MCF 10A (cell line): ENCODE measurements at regions not wholly inside any gene's neighbourhood (a gene's known extent, or its start where the extent isn't known, plus 50 kb on each side); places are given as distances from the start of the nearest gene placed in this dataset.

ENCODE experiments used
- BruUV-seq: library from RNA; stranded (reverse); fragments of 400-500 nt; replicated peaks from 2 replicates; lab custom pipeline; 2021; lab: Mats Ljungman, UMichigan
- CTCF ChIA-PET: fragments of 300-600 bp; sonication (Branson Sonifier 250); formaldehyde crosslinking; extraction: SDS; loops from one replicate; lab custom pipeline; 2021; ENCODE audit warnings: antibody characterized with exemption, inconsistent platforms; lab: Yijun Ruan, JAX
- POLR2A ChIA-PET: fragments of 300-600, 350-650 bp; sonication (Branson Sonifier 250); formaldehyde crosslinking; extraction: SDS; loops from one replicate; lab custom pipeline; 2020; ENCODE audit warnings: antibody characterized with exemption, inconsistent platforms; lab: Yijun Ruan, JAX
- DNase-seq: peaks from one replicate; pipeline ENCODE4 v3.0.0-alpha.2; 2018; ENCODE audit not compliant: unreplicated experiment
- H3K27ac Mint-ChIP-seq: one replicate; pipeline ENCODE4 v1.8.0; 2022; ENCODE audit warnings: mild to moderate bottlenecking, low read depth, mixed read lengths; ENCODE audit not compliant: unreplicated experiment
- H3K27me3 Mint-ChIP-seq: one replicate; pipeline ENCODE4 v1.8.0; 2022; ENCODE audit warnings: mixed read lengths; ENCODE audit not compliant: insufficient read depth, unreplicated experiment
- H3K36me3 Mint-ChIP-seq: one replicate; pipeline ENCODE4 v1.8.0; 2022; ENCODE audit warnings: mild to moderate bottlenecking, moderate library complexity, mixed read lengths; ENCODE audit not compliant: insufficient read depth, unreplicated experiment
- H3K4me1 Mint-ChIP-seq: one replicate; pipeline ENCODE4 v1.8.0; 2022; ENCODE audit warnings: mixed read lengths; ENCODE audit not compliant: insufficient read depth, unreplicated experiment
- H3K4me3 Mint-ChIP-seq: one replicate; pipeline ENCODE4 v1.8.0; 2022; ENCODE audit warnings: mild to moderate bottlenecking, moderate library complexity, mixed read lengths; ENCODE audit not compliant: unreplicated experiment
- H3K9me3 Mint-ChIP-seq: one replicate; pipeline ENCODE4 v1.8.0; 2022; ENCODE audit warnings: mixed read lengths; ENCODE audit not compliant: unreplicated experiment
- intact Hi-C: fragments of 100-400 bp; cut with micrococcal nuclease; formaldehyde crosslinking; loops from 2 replicates; pipeline ENCODE4 v1.14.1; 2022
- TF ChIP-seq, protein P1 (sequence below): fragments of 200-600 bp; IDR thresholded peaks from one replicate; pipeline ENCODE4 v1.8.0; 2022; ENCODE audit warnings: antibody characterized with exemption, mild to moderate bottlenecking; ENCODE audit not compliant: unreplicated experiment

DNA sequence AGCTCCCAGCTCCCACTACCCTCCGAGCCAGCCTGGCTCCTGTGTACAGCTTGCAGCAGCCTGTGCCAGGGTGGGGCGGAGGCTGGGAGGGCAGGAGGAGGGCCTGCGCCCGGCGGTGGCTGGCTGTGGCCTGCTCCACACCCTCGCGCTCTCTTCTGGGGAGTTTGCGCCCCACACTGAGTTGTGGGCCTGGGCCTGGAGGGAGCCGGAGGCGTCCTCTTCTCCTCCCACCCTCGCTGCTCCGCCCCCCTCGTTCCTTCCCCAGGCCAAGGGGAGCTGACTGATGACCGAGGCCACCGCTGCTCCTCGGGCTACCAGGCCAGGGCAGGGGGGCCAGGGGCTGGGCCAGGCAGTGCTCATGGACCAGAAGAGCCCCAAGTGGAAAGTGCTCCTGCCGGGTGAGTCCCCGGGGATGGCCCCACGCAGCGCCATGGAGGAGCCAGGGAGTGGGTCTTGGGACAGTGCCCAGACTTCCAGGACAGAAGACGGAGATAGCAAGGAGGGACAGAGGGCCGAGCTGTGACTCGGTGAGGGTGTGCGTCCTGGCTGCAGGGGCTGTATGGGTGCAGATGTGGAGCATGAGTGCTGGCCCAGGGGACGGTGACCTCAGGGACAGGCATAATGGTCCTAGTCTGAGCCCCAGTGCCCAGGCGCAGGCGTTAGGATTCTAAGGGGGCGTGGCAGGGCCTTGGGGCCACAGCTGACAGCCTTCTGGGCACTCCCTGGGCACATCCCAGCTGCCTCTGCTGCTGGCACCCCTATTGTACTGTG lies 242.1 kb upstream of the GSE1 start:
- intact Hi-C loops: loop anchor here (1.0 to 2.0 kb wide), 4 partner anchors 25 to 239 kb away; no protein-coding TSS in a partner anchor
- CTCF ChIA-PET: interaction anchor here (0.5 to 7.4 kb wide), 16 partner anchors 12 to 259 kb away, joined by 3 to 50 read pairs (median 4); no protein-coding TSS in a partner anchor
- peak; percentile 80 for DNase-seq

DNA sequence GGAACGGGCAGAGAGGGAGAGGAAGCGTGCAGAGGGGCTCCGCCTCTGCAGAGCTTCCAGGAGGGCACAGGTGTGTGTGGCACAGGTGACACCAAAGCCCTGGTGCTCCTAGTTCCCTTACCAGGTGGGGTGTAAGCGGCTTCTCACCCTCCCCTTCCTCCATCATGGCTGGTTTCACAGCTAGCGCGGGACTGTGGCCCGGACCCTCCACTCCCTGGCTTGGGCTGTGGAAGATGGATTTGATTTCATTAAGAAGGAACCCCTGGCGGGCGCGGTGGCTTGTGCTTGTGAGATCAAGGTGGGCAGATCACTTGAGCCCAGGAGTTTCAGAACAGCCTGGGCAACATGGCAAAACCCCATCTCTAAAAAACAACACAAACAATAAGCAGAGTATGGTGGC lies 241.2 kb upstream of the GSE1 start:
- no peak for DNase-seq
- Mint-ChIP-seq H3K27me3 (no peaks in the 10 kb centered on the region), H3K27ac (no peak overlapping the region), H3K4me1 (peaks cover 58% of the 10 kb centered on the region), H3K36me3 (peaks cover 5% of the 10 kb centered on the region), H3K9me3 (no peaks in the 10 kb centered on the region), H3K4me3 (no peak overlapping the region)
- TF ChIP-seq, protein P1, sequence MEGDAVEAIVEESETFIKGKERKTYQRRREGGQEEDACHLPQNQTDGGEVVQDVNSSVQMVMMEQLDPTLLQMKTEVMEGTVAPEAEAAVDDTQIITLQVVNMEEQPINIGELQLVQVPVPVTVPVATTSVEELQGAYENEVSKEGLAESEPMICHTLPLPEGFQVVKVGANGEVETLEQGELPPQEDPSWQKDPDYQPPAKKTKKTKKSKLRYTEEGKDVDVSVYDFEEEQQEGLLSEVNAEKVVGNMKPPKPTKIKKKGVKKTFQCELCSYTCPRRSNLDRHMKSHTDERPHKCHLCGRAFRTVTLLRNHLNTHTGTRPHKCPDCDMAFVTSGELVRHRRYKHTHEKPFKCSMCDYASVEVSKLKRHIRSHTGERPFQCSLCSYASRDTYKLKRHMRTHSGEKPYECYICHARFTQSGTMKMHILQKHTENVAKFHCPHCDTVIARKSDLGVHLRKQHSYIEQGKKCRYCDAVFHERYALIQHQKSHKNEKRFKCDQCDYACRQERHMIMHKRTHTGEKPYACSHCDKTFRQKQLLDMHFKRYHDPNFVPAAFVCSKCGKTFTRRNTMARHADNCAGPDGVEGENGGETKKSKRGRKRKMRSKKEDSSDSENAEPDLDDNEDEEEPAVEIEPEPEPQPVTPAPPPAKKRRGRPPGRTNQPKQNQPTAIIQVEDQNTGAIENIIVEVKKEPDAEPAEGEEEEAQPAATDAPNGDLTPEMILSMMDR: no peak
- intact Hi-C loops: loop anchor here (2.0 kb wide), 1 partner anchor 49 kb away; no protein-coding TSS in a partner anchor
- ChIA-PET POLR2A (interaction anchor here (1.2 to 5.0 kb wide), 6 partner anchors 12 to 241 kb away, joined by 3 to 30 read pairs (median 8); partner anchors contain the start of gene GSE1), CTCF (interaction anchor here (0.7 to 7.4 kb wide), 8 partner anchors 11 to 243 kb away, joined by 3 to 50 read pairs (median 5); no protein-coding TSS in a partner anchor)
- BruUV-seq: no TSS peak

More for the DNA sequence above, 242.1 kb upstream of the GSE1 start:
- TF ChIP-seq, protein P1: no peak
- peaks cover 60% of the 10 kb centered on the region for H3K4me1 Mint-ChIP-seq
- H3K36me3 Mint-ChIP-seq: peaks cover 5% of the 10 kb centered on the region
- POLR2A ChIA-PET: interaction anchor here (0.6 to 5.0 kb wide), 9 partner anchors 11 to 661 kb away, joined by 3 to 30 read pairs (median 4); partner anchors contain the start of gene GSE1
- peak overlapping the region; percentile 60 for H3K4me3 Mint-ChIP-seq
- BruUV-seq: no TSS peak
- no peak overlapping the region for H3K27ac Mint-ChIP-seq
- no peaks in the 10 kb centered on the region for H3K27me3 Mint-ChIP-seq
- no peaks in the 10 kb centered on the region for H3K9me3 Mint-ChIP-seq

DNA sequence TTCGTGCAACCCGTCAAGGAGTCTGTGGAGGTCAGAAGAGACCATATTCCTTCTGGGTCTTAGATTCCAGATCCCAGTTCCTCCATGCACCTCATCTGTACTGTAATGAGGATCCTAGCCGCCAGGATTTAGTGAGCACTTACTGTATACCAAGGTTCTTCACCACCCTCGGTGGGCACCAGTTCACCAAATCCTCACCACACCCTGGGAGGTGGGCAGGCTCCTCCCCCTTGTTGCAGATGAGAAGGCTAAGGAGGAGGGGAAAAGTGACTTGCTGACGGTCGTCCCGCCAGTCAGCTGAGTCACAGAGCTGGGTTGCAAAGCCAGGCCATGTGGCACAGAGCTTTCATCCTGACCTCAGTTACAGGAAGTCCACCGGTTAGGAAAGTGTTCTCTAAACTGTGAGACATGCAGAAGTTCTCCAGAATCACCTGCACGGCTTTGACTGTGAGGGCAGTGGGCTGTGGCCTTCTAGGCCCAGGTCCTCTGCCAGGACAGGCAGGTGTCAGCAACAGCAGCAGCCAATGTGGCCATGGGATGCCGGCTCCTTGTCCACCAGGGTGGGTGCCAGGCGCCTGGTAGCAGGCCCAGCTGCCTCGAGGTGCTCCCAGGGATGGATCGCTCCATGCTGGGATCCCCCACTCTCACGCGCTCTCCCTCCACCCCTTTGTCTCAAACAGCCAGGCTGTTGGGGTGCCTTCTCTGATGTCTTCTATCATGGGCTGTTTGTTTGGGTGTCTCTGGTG lies 240.3 kb upstream of the GSE1 start:
- H3K9me3 Mint-ChIP-seq: no peaks in the 10 kb centered on the region
- peaks cover 53% of the 10 kb centered on the region for H3K4me1 Mint-ChIP-seq
- ChIA-PET CTCF (interaction anchor here (0.6 to 1.2 kb wide), 5 partner anchors 12 to 656 kb away, joined by 3 to 6 read pairs (median 3); no protein-coding TSS in a partner anchor), POLR2A (interaction anchor here (1.2 to 5.0 kb wide), 5 partner anchors 11 to 238 kb away, joined by 3 to 30 read pairs (median 10); no protein-coding TSS in a partner anchor)
- H3K36me3 Mint-ChIP-seq: peaks cover 5% of the 10 kb centered on the region
- DNase-seq: peak; percentile 80
- H3K27ac Mint-ChIP-seq: peak overlapping the region; percentile 31
- no peaks in the 10 kb centered on the region for H3K27me3 Mint-ChIP-seq
- TF ChIP-seq, protein P1: no peak
- H3K4me3 Mint-ChIP-seq: no peak overlapping the region
- no TSS peak for BruUV-seq
- intact Hi-C loops: no loop called here
